IMR-90 (cell line): ENCODE measurements at regions not wholly inside any gene's neighbourhood (a gene's known extent, or its start where the extent isn't known, plus 50 kb on each side); places are given as distances from the start of the nearest gene placed in this dataset.

Experiments used
- ATAC-seq: fragments of 200-7000 bp; cut with Tn5 transposase; 2 replicates; pipeline ENCODE4 v1.9.1; 2020; ENCODE audit warnings: low read depth, mild to moderate bottlenecking, moderate library complexity
- BruUV-seq: library from RNA; stranded (reverse); fragments of 400-500 nt; replicated peaks from 2 replicates; lab custom pipeline; 2021; lab: Mats Ljungman, UMichigan
- CTCF ChIA-PET: fragments of 300-600 bp; formaldehyde crosslinking; extraction: SDS; loops from one replicate; lab custom pipeline; 2021; ENCODE audit warnings: antibody characterized with exemption; lab: Yijun Ruan, JAX
- POLR2A ChIA-PET: fragments of 300-600 bp; sonication (Branson Sonifier 250); formaldehyde crosslinking; loops from one replicate; lab custom pipeline; 2022; ENCODE audit warnings: antibody characterized with exemption; ENCODE audit not compliant: unreplicated experiment; lab: Charles Lee
- DNase-seq: peaks from one replicate; pipeline ENCODE4 v3.0.0; 2013
- H2AFZ ChIP-seq: replicated peaks from 2 replicates; pipeline ENCODE3; 2013; ENCODE audit warnings: low read length, mild to moderate bottlenecking; ENCODE audit not compliant: poor library complexity
- H2AK5ac ChIP-seq: 2 replicates; pipeline ENCODE4 v1.6.1; 2013; ENCODE audit warnings: low read depth, low read length, inconsistent platforms
- H2AK9ac ChIP-seq: replicated peaks from 2 replicates; pipeline ENCODE3; 2013; ENCODE audit warnings: mild to moderate bottlenecking, low read depth, low read length, moderate library complexity; ENCODE audit not compliant: poor library complexity
- H2BK120ac ChIP-seq: 2 replicates; pipeline ENCODE4 v1.6.1; 2013; ENCODE audit warnings: low read depth, low read length, inconsistent platforms
- H2BK15ac ChIP-seq: 3 replicates; pipeline ENCODE4 v1.6.1; 2013; ENCODE audit warnings: low read depth, low read length, inconsistent platforms
- H2BK20ac ChIP-seq: 2 replicates; pipeline ENCODE4 v1.6.1; 2013; ENCODE audit warnings: low read depth, mild to moderate bottlenecking, inconsistent platforms, low read length, moderate library complexity
- H2BK5ac ChIP-seq: 2 replicates; pipeline ENCODE4 v1.6.1; 2013; ENCODE audit warnings: mild to moderate bottlenecking, low read depth, low read length, inconsistent platforms; ENCODE audit not compliant: poor library complexity, severe bottlenecking
- H3K14ac ChIP-seq: replicated peaks from 2 replicates; pipeline ENCODE4 v1.6.1; 2013; ENCODE audit warnings: low read depth, low read length, inconsistent platforms
- H3K18ac ChIP-seq: 2 replicates; pipeline ENCODE4 v1.6.1; 2013; ENCODE audit warnings: low read depth, low read length, control low read depth
- H3K23ac ChIP-seq: 2 replicates; pipeline ENCODE4 v1.6.1; 2013; ENCODE audit warnings: low read depth, low read length, inconsistent platforms
- H3K27ac ChIP-seq: 2 replicates; pipeline ENCODE4 v1.5.1; 2013; ENCODE audit warnings: mild to moderate bottlenecking, control low read depth, low read length; ENCODE audit not compliant: insufficient read depth
- H3K27me3 ChIP-seq: 2 replicates; pipeline ENCODE4 v1.6.1; 2013; ENCODE audit warnings: low read length; ENCODE audit not compliant: control insufficient read depth, insufficient read depth
- H3K36me3 ChIP-seq: 2 replicates; pipeline ENCODE4 v1.6.1; 2013; ENCODE audit warnings: low read length, mixed read lengths; ENCODE audit not compliant: control insufficient read depth, insufficient read depth
- H3K4ac ChIP-seq: 2 replicates; pipeline ENCODE4 v1.6.1; 2013; ENCODE audit warnings: low read depth, low read length, inconsistent platforms
- H3K4me1 ChIP-seq: 2 replicates; pipeline ENCODE4 v1.6.1; 2013; ENCODE audit warnings: low read length, mixed read lengths; ENCODE audit not compliant: control insufficient read depth, insufficient read depth
- H3K4me2 ChIP-seq: 2 replicates; pipeline ENCODE4 v1.6.1; 2013; ENCODE audit warnings: low read depth, mild to moderate bottlenecking, control low read depth, low read length, moderate library complexity
- H3K4me3 ChIP-seq: 2 replicates; pipeline ENCODE4 v1.5.1; 2013; ENCODE audit warnings: low read depth, mild to moderate bottlenecking, control low read depth, low read length, moderate library complexity; ENCODE audit not compliant: insufficient read depth
- H3K56ac ChIP-seq: 2 replicates; pipeline ENCODE4 v1.6.1; 2013; ENCODE audit warnings: low read length, inconsistent platforms; ENCODE audit not compliant: insufficient read depth; ENCODE audit errors: extremely low read depth
- H3K79me1 ChIP-seq, 2 experiments: 2 replicates each; pipeline ENCODE4 v1.6.1; 2013; ENCODE audit warnings: low read length in 2 of 2, inconsistent platforms in 1 of 2, low read depth in 1 of 2
- H3K9ac ChIP-seq: 2 replicates; pipeline ENCODE4 v1.6.1; 2013; ENCODE audit warnings: low read depth, low read length, control low read depth
- H3K9me1 ChIP-seq: 2 replicates; pipeline ENCODE4 v1.6.1; 2013; ENCODE audit warnings: low read length, inconsistent platforms; ENCODE audit not compliant: insufficient read depth
- H3K9me3 ChIP-seq: 2 replicates; pipeline ENCODE4 v1.6.1; 2013; ENCODE audit warnings: low read length; ENCODE audit not compliant: control insufficient read depth, insufficient read depth
- H4K20me1 ChIP-seq: 2 replicates; pipeline ENCODE4 v1.6.1; 2013; ENCODE audit warnings: low read length, inconsistent platforms; ENCODE audit not compliant: insufficient read depth
- H4K5ac ChIP-seq: 2 replicates; pipeline ENCODE4 v1.6.1; 2013; ENCODE audit warnings: mild to moderate bottlenecking, low read depth, low read length, control low read depth
- H4K8ac ChIP-seq, 2 experiments: 2 replicates each; pipeline ENCODE4 v1.6.1; 2013; ENCODE audit warnings: low read depth in 2 of 2, low read length in 2 of 2, control low read depth in 1 of 2, inconsistent platforms in 1 of 2
- H4K91ac ChIP-seq: 2 replicates; pipeline ENCODE4 v1.6.1; 2013; ENCODE audit warnings: low read depth, low read length, inconsistent platforms; ENCODE audit not compliant: insufficient read depth
- CEBPB ChIP-seq: IDR thresholded peaks from 2 replicates; pipeline ENCODE4 v1.6.1; 2012; ENCODE audit warnings: low read depth, low read length, improper control_type of control experiment
- MAFK ChIP-seq: IDR thresholded peaks from 2 replicates; pipeline ENCODE4 v1.6.1; 2012; ENCODE audit warnings: low read depth, low read length, improper control_type of control experiment
- MAZ ChIP-seq: IDR thresholded peaks from 2 replicates; pipeline ENCODE4 v1.6.1; 2012; ENCODE audit warnings: low read depth, mild to moderate bottlenecking, low read length, improper control_type of control experiment, moderate library complexity, borderline replicate concordance
- NFE2L2 ChIP-seq: fragments of 150-350 bp; IDR thresholded peaks from 2 replicates; pipeline ENCODE4 v1.6.1; 2016; ENCODE audit warnings: low read depth, mild to moderate bottlenecking, low read length
- POLR2A ChIP-seq: IDR thresholded peaks from 2 replicates; pipeline ENCODE4 v1.6.1; 2012; ENCODE audit warnings: mild to moderate bottlenecking, low read depth, low read length
- RCOR1 ChIP-seq: IDR thresholded peaks from 2 replicates; pipeline ENCODE4 v1.6.1; 2012; ENCODE audit warnings: mild to moderate bottlenecking, low read length, improper control_type of control experiment; ENCODE audit not compliant: insufficient replicate concordance
- WGBS, 2 experiments: methylation state at CpG; one replicate each; pipeline versions ENCODE4 v1.1.5 to v1.1.7; 2013; ENCODE audit warnings: missing lambda C conversion rate in 2 of 2; ENCODE audit not compliant: insufficient read length in 1 of 2; ENCODE audit errors: extremely low coverage in 2 of 2; 5-methylcytosine and 5-hydroxymethylcytosine counted together
- dilution Hi-C: fragments of 300-500 bp; cut with HindIII; formaldehyde crosslinking; loops from one replicate; pipeline ENCODE4 v1.14.3; 2018; ENCODE audit warnings: low sequenced_read_pairs; ENCODE audit not compliant: unreplicated experiment
- in situ Hi-C: fragments of 300-500 bp; cut with MboI; formaldehyde crosslinking; loops from 3 replicates; pipeline ENCODE4 v1.14.3; 2019; ENCODE audit warnings: low sequenced_read_pairs, inconsistent platforms, mixed read lengths
- intact Hi-C: fragments of 100-400 bp; cut with micrococcal nuclease; formaldehyde crosslinking; loops from 2 replicates; pipeline ENCODE4 v1.10.0; 2022
- TF ChIP-seq, protein P1 (sequence below): fragments of 150-350 bp; IDR thresholded peaks from 2 replicates; pipeline ENCODE4 v1.6.1; 2017; ENCODE audit warnings: mild to moderate bottlenecking, antibody characterized with exemption, low read length, low read depth
- TF ChIP-seq, protein P2 (sequence below): fragments of 150-350 bp; IDR thresholded peaks from 2 replicates; pipeline ENCODE4 v1.6.1; 2016; ENCODE audit warnings: low read depth, mild to moderate bottlenecking, low read length, moderate library complexity, borderline replicate concordance

DNA sequence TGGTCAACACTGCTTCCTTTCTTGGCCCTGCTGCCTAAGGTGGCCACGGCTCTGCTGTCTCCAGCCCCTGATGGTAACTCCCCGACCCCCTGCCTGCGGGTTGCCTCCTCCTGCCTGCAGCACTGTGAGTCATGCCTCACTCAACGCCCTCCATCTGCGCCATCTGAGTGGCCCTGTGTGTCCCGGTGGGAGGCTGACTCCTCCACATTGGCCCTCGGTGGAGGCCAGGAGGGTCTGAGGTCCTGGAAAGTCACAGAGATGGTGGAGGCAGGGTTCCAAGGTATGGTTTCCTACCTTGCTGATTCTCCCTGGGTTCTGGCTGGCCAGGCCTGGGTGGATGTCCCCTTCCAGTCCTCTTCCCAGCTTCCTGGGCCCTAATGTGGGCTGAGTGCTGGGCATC is 64.5 kb upstream of the ADAMTS2 start:
- intact Hi-C loops (no loop called here), dilution Hi-C loops (no loop called here), in situ Hi-C loops (loop anchor here (10.0 kb wide), 1 partner anchor 245 kb away; no protein-coding TSS in a partner anchor)
- Histone ChIP-seq H4K5ac (no peak overlapping the region), H2BK5ac (no peak overlapping the region), H3K36me3 (no peaks in the 10 kb centered on the region), H3K9ac (no peak overlapping the region), H3K4ac (no peak overlapping the region), H2BK120ac (no peak overlapping the region), H3K4me3 (no peak overlapping the region), H4K8ac (no peak overlapping the region), H2BK15ac (no peak overlapping the region), H3K9me1 (no peaks in the 10 kb centered on the region), H2AFZ (no peak overlapping the region), H3K23ac (no peak overlapping the region), H3K56ac (no peak overlapping the region), H3K27ac (no peak overlapping the region), H2BK20ac (no peak overlapping the region), H2AK9ac (no peak overlapping the region), H3K4me1 (no peaks in the 10 kb centered on the region; the same call in 1 of the 2 replicates), H3K18ac (no peak overlapping the region), H3K4me2 (no peak overlapping the region), H4K91ac (no peak overlapping the region), H3K9me3 (no peaks in the 10 kb centered on the region), H2AK5ac (no peak overlapping the region), H3K27me3 (no peaks in the 10 kb centered on the region; the same call in 1 of the 2 replicates), H4K20me1 (no peaks in the 10 kb centered on the region), H3K14ac (no peak overlapping the region), H3K79me1 (no peaks in the 10 kb centered on the region)
- 84% methylated on average over 3 of the region's 7 CpGs; no CpG with 5 or more reads in 1 of the 2 experiments for WGBS, 2 experiments
- TF ChIP-seq MAFK (no peak), NFE2L2 (no peak), RCOR1 (no peak), POLR2A (no peak), CEBPB (no peak), MAZ (no peak)
- TF ChIP-seq, protein P1, sequence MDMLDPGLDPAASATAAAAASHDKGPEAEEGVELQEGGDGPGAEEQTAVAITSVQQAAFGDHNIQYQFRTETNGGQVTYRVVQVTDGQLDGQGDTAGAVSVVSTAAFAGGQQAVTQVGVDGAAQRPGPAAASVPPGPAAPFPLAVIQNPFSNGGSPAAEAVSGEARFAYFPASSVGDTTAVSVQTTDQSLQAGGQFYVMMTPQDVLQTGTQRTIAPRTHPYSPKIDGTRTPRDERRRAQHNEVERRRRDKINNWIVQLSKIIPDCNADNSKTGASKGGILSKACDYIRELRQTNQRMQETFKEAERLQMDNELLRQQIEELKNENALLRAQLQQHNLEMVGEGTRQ = no peak
- TF ChIP-seq, protein P2, sequence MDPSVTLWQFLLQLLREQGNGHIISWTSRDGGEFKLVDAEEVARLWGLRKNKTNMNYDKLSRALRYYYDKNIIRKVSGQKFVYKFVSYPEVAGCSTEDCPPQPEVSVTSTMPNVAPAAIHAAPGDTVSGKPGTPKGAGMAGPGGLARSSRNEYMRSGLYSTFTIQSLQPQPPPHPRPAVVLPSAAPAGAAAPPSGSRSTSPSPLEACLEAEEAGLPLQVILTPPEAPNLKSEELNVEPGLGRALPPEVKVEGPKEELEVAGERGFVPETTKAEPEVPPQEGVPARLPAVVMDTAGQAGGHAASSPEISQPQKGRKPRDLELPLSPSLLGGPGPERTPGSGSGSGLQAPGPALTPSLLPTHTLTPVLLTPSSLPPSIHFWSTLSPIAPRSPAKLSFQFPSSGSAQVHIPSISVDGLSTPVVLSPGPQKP = no peak
- POLR2A ChIA-PET = no interaction called here
- no peak for DNase-seq
- BruUV-seq = no TSS peak
- CTCF ChIA-PET = no interaction called here
- no peak for ATAC-seq
